RPMI8226 (cell line): ENCODE measurements at regions not wholly inside any gene's neighbourhood (a gene's known extent, or its start where the extent isn't known, plus 50 kb on each side); places are given as distances from the start of the nearest gene placed in this dataset.
"Not testable (repeated sequence)": the region's sequence is repeated elsewhere in the genome, so short reads cannot be mapped to it uniquely, and the experiment has no call there.

Experiments used
- DNase-seq: peaks from one replicate; pipeline ENCODE4 v3.0.0-alpha.2; 2015

DNA sequence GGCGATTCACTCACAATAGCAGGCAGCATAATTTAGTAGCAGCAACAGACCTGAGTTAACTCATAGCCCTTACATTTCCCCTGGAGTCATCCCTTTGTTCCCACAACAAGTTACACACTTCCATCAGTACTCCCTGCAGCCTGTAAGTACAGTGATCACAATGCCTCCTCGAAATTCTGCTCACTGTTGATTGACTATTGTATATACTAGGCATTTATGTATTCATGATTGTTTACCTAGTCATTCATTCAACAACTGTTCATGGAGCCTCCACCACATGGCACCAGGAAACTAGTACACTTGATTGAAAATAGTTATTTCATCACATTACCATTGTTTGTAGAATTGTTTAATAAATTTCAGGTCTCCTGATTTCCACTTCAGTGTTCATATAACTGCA lies 71.4 kb upstream of the P3H2 start:
- DNase-seq = no peak

DNA sequence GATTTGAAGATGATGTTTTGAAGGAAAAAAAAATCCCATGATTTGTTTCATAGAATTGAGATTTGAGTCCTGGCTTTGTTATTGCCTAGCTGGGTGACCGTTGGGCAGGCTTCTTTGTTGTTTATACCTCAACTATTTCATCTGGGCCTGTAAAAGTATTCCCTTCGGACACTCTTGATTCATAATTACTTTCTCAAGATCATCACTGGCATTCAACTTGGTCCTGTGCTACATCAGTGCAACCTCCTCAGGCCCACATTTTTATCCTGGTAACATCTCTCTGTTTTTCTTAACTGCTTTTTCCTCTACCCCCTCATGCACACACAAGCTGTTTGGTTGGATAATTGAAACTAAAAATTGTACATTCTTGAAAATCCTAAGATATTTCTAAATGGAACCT lies 67.5 kb upstream of the P3H2 start:
- no peak for DNase-seq

DNA sequence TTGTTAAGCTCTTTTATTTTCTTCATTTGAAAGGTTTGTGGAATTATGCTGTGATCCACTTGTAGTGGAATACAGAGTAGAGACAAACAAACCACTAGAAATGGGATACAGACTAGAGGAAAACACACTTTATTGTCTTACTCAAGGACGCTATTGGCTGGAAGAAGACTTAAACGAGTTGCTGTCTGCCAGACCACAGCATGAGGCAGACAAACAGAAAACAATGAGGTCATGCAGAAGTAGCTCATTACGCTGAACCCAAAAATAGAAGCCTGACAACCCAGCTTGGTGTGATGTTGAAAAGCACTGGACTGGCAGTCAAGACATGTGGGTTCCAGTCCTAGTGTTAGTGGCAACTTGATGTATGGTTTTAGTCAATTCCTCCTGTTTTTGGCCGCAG lies 62.4 kb upstream of the P3H2 start:
- DNase-seq = no peak

DNA sequence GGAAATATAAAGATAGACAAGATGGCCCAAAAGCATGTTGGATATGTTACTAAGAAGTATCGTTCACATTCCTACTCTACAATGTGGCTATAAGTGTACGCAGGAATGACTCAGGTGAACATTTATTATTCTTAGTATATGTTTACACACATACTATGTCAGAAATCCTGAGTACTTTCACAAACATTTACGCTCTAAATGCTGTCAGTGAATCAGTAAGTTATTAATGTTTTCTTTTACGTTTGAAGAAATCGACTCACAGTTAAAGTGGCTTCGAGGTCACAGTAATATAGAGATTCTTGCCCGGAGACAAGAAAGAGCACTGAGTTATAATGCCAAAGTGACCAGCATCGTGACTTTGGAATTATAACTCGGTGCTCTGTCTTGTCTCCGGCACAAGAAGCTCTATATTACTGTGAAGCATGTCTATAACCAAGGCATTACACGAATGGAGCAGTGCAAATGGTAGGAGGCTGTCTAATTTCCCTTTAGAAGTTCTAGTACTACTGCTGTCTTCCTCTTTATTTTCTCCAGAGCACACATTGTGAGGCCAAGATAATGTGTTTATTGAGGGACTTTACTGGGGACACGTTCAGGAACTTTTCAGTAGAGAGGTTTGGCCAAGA lies 61.8 kb upstream of the P3H2 start:
- no peak for DNase-seq

DNA sequence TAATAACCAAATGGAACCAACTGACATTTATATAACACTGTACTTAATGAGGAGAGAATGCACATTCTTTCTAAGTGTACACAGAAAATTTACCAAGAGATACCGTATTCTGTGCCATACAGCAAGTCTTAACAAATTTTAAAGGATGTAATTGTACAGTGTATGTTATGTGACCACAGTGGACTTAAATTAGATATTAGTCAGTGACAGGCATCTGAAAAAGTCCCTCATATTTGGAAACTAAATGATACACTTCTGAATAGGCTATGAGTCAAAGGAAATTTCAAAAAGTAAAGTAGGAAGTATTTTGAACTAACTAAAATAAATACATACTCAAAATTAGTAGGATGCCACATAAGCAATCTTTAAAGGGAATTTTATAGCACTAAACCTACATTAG lies 59.6 kb upstream of the P3H2 start:
- no peak for DNase-seq

DNA sequence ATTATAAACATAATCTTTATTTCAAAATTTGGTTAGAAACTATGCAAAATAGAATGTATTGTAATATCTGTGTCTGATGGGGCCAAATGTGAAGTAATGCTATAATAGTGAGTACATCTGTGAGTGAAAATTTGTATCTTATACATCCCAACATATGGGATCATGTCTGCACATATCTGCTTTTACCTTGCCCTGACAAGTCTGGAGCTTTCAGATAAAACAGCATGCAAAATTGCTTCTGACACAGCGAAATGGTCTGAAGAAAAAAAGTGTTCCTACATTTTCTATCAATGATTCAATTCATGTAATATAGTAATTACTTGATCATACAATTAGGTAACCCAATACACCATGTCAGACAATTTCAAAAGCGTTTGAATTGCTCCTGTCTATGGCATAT lies 58.1 kb upstream of the P3H2 start:
- DNase-seq = no peak

DNA sequence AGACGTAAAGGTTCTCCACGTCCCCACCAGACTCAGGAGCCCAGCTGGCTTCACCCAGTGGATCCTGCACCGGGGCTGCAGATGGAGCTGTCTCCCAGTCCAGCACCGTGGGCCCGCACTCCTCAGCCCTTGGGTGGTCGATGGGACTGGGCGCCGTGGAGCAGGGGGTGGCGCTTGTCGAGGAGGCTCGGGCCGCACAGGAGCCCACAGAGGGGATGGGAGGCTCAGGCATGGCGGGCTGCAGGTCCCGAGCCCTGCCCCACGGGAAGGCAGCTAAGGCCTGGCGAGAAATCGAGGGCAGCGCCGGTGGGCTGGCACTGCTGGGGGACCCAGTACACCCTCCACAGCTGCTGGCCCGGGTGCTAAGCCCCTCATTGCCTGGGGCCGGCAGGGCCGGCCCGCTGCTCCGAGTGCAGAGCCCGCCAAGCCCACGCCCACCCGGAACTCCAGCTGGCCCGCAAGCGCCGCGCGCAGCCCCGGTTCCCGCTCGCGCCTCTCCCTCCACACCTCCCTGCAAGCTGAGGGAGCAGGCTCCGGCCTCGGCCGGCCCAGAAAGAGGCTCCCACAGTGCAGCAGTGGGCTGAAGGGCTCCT lies 56.3 kb upstream of the P3H2 start:
- DNase-seq = not testable (repeated sequence)

DNA sequence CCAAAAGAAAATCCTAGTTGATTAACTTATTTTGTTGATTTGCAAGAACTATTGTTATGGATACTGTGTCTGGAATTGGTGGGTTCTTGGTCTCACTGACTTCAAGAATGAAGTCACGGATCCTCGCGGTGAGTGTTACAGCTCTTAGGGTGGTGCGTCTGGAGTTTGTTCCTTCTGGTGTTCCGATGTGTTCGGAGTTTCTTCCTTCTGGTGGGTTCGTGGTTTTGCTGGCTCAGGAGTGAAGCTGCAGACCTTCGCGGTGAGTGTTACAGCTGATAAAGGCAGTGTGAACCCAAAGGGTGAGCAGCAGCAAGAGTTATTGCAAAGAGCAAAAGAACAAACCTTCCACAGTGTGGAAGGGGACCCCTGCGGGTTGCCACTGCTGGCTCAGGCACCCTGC lies 55.4 kb upstream of the P3H2 start:
- DNase-seq = not testable (repeated sequence)

DNA sequence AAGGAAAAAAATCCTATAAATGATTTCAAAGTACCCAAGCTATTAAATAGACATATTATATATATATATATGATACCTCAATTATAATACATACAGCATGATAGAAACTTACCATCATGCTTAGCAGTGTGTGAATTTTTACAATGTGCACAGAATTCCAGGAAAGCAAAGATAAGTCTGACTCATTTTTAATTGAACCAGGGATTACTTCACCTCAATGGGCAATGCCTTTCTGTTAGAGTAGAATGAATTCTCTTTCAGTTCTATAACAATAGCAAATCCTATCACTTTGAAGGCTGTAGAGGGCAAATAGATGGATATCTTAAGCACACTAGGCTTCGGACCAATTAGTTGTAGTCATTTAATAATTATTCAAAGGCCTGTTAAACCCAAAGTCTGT lies 54.8 kb upstream of the P3H2 start:
- no peak for DNase-seq

DNA sequence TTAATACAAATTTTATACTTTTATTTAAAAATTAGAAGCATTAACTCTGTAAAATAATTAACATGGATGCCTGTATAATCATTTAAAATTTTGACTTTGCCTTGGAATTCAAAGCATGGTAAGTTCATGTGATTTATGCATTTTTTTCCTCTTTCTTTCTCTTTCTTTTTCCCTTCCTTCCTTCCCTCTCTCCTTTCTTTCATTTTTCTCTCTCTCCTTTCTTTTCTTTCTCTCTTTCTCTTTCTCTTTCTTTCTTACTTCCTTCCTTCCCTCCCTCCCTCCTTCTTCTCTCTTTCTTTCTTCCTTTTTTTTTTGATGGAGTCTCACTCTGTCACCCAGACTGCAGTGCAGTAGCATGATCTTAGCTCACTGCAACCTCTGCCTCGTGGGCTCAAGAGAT lies 53.8 kb upstream of the P3H2 start:
- DNase-seq = no peak

DNA sequence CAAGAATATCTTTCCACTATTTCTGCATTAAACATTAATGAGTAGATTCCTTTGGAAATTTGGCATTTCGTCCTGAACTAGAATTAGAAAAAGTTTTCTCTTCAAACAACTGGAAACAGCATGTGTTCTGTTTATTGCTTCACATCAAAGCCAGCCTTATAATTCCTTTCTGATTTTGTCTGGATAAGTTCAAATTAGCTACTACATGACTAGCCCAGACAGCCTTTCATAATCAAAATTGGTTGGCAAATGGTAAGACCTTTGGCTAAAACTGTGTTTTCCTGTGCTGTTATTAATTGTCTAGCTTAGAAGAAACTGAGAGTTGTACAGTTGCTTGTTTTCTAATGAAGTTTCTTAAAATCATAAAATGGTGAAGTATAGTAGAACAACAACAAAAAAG lies 52.7 kb upstream of the P3H2 start:
- DNase-seq = no peak

DNA sequence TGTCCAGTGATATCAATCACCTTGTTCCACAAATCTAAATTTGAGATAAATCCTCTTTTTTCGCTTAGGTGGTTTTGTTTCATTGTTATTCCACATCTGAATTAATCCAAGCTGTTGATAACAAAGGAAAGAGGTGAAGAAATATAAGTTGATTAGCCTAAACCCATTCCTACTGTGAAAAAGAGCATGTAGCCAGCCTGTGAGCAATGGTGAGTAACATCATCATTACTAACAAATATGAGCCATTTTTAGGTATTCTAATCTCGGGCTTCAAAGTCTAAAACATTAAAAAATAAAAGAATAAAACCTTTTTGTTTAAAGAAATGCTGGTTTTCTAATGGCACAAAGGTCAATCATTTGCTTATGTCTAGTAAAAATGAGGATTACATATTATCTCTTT lies 52.1 kb upstream of the P3H2 start:
- no peak for DNase-seq
